ENCODE measurements at regions not wholly inside any gene's neighbourhood (a gene's known extent, or its start where the extent isn't known, plus 50 kb on each side); places are given as distances from the start of the nearest gene placed in this dataset.

- no peak for FAIRE-seq
- no peak for DNase-seq (ENCODE audit: insufficient read length, low spot score)
- TF ChIP-seq, protein P1, sequence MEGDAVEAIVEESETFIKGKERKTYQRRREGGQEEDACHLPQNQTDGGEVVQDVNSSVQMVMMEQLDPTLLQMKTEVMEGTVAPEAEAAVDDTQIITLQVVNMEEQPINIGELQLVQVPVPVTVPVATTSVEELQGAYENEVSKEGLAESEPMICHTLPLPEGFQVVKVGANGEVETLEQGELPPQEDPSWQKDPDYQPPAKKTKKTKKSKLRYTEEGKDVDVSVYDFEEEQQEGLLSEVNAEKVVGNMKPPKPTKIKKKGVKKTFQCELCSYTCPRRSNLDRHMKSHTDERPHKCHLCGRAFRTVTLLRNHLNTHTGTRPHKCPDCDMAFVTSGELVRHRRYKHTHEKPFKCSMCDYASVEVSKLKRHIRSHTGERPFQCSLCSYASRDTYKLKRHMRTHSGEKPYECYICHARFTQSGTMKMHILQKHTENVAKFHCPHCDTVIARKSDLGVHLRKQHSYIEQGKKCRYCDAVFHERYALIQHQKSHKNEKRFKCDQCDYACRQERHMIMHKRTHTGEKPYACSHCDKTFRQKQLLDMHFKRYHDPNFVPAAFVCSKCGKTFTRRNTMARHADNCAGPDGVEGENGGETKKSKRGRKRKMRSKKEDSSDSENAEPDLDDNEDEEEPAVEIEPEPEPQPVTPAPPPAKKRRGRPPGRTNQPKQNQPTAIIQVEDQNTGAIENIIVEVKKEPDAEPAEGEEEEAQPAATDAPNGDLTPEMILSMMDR (IDR thresholded peaks at IDR 0.05; ENCODE audit: insufficient read depth, missing control alignments): no peak
These were observed 193.1 kb upstream of the ZNF462 start for GRCh38 chr9:106669835-106670234.

GRCh38 chr9:106670418-106670817 lies 192.5 kb upstream of the ZNF462 start:
- TF ChIP-seq, protein P1 (IDR thresholded peaks at IDR 0.05; ENCODE audit: insufficient read depth, missing control alignments): no peak
- DNase-seq (ENCODE audit: insufficient read length, low spot score) (no peak), FAIRE-seq (no peak)

- TF ChIP-seq, protein P1 (IDR thresholded peaks at IDR 0.05; ENCODE audit: insufficient read depth, missing control alignments): no peak
- FAIRE-seq (no peak), DNase-seq (ENCODE audit: insufficient read length, low spot score) (no peak)
These were observed 187.2 kb upstream of the ZNF462 start for GRCh38 chr9:106675780-106676179.

- FAIRE-seq (no peak), DNase-seq (ENCODE audit: insufficient read length, low spot score) (no peak)
- TF ChIP-seq, protein P1 (IDR thresholded peaks at IDR 0.05; ENCODE audit: insufficient read depth, missing control alignments): no peak
These were observed 185.6 kb upstream of the ZNF462 start for GRCh38 chr9:106677374-106677773.

DNA sequence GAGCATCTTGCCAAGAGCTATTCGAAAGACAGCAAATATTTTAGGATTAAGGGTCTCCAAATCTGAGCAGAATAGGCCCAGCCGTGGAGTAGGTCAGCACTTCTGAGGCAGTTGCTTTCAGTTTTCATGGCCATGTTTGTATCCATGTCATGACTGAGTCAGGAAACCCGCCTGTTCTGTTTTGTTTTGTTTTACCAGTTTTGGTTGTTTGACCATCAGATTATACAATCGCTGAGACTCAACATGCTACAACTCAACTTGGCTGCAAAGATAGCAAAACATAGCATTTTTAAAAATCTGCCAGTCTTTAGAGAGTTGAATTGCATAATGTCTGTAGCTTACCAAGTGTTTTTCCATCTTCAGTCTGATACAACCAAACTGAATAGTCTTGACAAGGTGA lies 185.1 kb upstream of the ZNF462 start:
- TF ChIP-seq, protein P1 (IDR thresholded peaks at IDR 0.05; ENCODE audit: insufficient read depth, missing control alignments): no peak
- DNase-seq (ENCODE audit: insufficient read length, low spot score) (no peak), FAIRE-seq (no peak)

GRCh38 chr9:106678273-106678672 lies 184.7 kb upstream of the ZNF462 start:
- DNase-seq (ENCODE audit: insufficient read length, low spot score): no peak
- FAIRE-seq: no peak
- TF ChIP-seq, protein P1 (IDR thresholded peaks at IDR 0.05; ENCODE audit: insufficient read depth, missing control alignments): no peak

DNA sequence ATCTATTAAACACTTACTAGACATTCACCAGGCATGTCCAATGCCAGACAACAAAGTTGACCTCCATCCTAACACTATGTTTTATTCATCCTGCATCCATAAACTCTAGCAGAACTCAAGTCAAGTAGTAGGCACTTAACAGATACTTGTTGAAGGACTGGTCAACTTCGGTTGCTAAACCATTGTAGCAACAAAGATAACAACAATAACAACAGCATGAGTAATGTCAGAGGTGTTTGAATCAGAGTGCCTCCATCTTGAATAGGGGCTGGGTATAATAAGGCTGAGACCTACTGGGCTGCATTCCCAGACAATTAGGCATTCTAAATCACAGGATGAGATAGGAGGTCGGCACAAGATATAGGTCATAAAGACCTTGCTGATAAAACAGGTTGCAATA lies 180.5 kb upstream of the ZNF462 start:
- DNase-seq (ENCODE audit: insufficient read length, low spot score) (no peak), FAIRE-seq (no peak)
- TF ChIP-seq, protein P1 (IDR thresholded peaks at IDR 0.05; ENCODE audit: insufficient read depth, missing control alignments): no peak
